HUES6 (cell line): ENCODE measurements at regions not wholly inside any gene's neighbourhood (a gene's known extent, or its start where the extent isn't known, plus 50 kb on each side); places are given as distances from the start of the nearest gene placed in this dataset.

Experiments
- H3K27ac ChIP-seq: 2 replicates; pipeline ENCODE4 v1.7.0; 2013; ENCODE audit warnings: low read depth, mild to moderate bottlenecking, low read length, inconsistent platforms
- H3K27me3 ChIP-seq: 2 replicates; pipeline ENCODE4 v1.6.1; 2013; ENCODE audit warnings: low read length; ENCODE audit not compliant: control insufficient read depth, insufficient read depth
- H3K36me3 ChIP-seq: 2 replicates; pipeline ENCODE4 v1.6.1; 2013; ENCODE audit warnings: low read length; ENCODE audit not compliant: control insufficient read depth, insufficient read depth
- H3K4me1 ChIP-seq: 2 replicates; pipeline ENCODE4 v1.6.1; 2013; ENCODE audit warnings: low read length; ENCODE audit not compliant: control insufficient read depth, insufficient read depth
- H3K4me3 ChIP-seq: 2 replicates; pipeline ENCODE4 v1.5.1; 2013; ENCODE audit warnings: low read depth, low read length
- H3K9ac ChIP-seq: one replicate; pipeline ENCODE4 v1.6.1; 2013; ENCODE audit warnings: mild to moderate bottlenecking, low read length
- H3K9me3 ChIP-seq: 2 replicates; pipeline ENCODE4 v1.6.1; 2013; ENCODE audit warnings: low read depth, low read length; ENCODE audit not compliant: control insufficient read depth, insufficient read depth

DNA sequence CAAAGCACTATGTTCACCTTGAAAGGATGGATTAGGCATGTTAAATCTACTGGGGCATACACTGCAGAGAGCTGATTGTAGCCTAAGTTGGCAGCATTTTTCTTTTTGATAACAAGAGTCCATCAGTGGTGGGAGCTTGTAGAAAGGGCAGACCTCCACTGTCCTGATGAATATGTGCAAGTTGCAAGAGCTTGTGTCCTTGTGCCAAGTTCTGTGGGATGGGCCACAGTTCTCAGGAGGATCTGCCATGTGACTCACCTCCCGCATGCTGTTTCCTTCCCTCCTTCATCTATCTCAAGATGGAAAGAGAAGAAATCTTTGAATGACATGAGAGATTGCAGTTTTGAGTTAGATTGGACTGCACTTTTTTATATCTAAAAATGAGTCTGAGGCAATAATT, 58.3 kb upstream of the GGTLC1 start:
- no peak overlapping the region for H3K27ac ChIP-seq
- H3K9ac ChIP-seq: no peak overlapping the region
- no peaks in the 10 kb centered on the region for H3K36me3 ChIP-seq
- H3K4me1 ChIP-seq: no peaks in the 10 kb centered on the region
- no peaks in the 10 kb centered on the region for H3K9me3 ChIP-seq
- no peaks in the 10 kb centered on the region for H3K27me3 ChIP-seq
- no peak overlapping the region for H3K4me3 ChIP-seq

DNA sequence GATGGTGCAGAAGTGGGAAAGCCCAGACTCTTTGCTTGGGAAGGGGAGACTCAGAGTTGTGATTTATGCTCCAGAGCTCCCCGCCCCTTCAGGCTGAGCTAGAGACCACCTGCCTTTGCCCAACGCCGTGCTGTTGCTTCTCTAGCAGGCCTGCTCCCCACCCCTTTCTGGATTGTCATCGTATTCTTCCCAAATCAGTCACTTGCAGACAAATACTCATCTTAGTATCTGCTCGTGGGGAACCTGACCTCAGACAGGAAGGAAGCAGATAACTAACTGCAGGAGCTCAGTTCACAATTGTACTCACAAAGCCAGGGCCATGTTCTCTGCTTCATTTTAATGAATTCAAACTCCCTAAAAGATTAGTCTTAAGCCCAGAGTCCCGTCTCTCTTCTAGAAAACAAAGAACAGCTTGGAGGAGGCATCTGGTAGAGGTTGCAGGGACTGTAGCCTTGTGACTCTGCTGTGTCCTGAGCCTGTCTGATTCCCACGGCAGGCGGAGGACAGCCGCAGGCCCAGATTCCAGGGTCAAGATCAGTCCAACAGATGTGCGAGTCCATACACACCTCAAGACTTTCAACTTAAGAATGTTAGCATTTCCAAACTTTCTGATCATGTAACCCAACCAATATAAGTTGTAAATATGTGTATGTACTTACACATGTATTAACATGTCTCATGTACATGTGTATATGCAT, 57.2 kb upstream of the GGTLC1 start:
- Histone ChIP-seq H3K9me3 (no peaks in the 10 kb centered on the region), H3K27me3 (no peaks in the 10 kb centered on the region), H3K4me1 (no peaks in the 10 kb centered on the region), H3K9ac (no peak overlapping the region), H3K4me3 (no peak overlapping the region), H3K36me3 (no peaks in the 10 kb centered on the region), H3K27ac (no peak overlapping the region)

DNA sequence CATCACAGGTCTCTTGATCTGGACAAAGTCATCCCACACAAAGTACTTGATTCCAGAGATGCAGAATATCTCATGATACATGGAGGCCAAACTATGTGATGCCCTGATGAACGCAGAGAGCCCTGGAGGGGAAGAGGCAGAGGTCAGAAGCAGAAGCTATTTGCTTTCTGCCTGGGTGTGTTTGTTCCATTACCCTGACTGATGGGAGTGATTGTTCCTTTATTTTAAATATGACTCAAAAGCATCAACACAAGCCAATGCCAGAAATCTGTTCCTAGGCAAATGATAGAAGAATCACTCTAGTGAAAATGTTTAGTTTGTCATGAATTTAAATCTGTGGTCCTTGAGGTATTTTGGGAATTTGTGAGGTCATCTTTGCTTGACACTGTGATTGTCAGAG, 54.7 kb upstream of the GGTLC1 start:
- Histone ChIP-seq H3K36me3 (no peaks in the 10 kb centered on the region), H3K9me3 (no peaks in the 10 kb centered on the region), H3K4me1 (no peaks in the 10 kb centered on the region), H3K27ac (no peak overlapping the region), H3K27me3 (no peaks in the 10 kb centered on the region), H3K4me3 (no peak overlapping the region), H3K9ac (no peak overlapping the region)

DNA sequence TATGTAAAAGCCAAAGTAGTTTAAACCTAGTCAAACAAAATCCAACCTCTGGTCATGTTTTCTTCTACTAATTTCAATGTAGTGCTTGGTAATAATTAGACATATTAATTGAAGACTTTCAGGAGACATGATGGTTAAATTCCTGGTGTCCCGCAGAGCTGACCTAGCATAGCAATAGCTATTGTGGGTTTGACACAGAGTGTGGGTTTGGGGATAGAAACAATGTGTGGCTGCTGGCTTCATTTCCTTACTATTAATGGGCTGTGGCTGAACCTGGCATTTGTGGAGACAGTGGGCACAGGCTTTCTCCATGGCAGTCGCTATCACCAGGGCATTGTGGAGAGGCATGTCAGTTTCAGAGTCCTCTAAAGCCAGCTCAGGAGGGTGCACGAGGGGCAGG, 54.1 kb upstream of the GGTLC1 start:
- Histone ChIP-seq H3K27ac (no peak overlapping the region), H3K9me3 (no peaks in the 10 kb centered on the region), H3K27me3 (no peaks in the 10 kb centered on the region), H3K9ac (no peak overlapping the region), H3K36me3 (no peaks in the 10 kb centered on the region), H3K4me1 (no peaks in the 10 kb centered on the region), H3K4me3 (no peak overlapping the region)

DNA sequence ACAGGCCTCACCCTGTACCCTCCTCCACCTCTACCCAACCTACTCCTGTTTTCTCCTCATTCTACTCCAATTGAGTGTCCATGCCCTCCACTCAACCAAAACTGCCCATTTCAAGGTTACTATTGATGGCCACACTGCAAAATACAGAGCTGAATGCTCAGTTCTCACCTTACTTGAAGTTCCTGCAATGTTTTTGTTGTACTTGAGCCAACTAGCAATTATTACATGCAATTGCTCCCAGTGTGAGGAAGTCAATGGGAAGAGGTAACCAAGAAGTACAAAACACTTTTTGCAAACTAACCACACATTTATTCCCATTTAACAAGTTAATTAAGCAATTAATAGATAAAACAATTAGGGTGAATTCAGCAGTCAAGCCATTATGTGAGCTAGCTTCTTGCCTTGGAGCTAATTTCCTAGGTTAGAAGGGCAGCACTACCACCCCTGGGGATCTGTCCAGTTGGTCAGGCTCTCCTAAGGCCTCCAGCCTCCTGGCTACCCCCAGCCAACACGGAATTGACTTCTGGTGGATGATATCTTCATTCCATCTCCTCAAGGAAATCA, 52.4 kb upstream of the GGTLC1 start:
- no peak overlapping the region for H3K4me3 ChIP-seq
- H3K27ac ChIP-seq: no peak overlapping the region
- H3K36me3 ChIP-seq: no peaks in the 10 kb centered on the region
- H3K4me1 ChIP-seq: no peaks in the 10 kb centered on the region
- no peaks in the 10 kb centered on the region for H3K27me3 ChIP-seq
- H3K9ac ChIP-seq: no peak overlapping the region
- H3K9me3 ChIP-seq: no peaks in the 10 kb centered on the region

DNA sequence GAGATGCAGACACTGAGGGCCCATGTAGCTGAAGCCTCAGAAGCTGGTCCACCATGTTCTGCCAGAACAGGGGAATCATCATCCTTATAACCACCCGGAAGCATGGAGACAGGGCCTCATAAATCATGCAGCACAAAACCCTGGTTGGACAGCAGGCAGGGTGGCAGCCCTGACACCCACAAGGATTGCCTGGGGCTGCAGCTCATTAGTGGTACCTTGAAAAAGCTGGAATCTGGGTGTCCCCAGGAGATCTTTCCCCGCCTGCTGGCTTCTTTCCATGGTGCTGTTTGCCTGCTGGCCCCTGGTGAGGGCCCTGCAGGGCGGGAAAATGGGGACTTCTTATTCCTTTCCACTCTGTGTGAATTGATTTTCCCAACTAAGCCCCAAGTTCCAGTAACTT, 50.6 kb upstream of the GGTLC1 start:
- H3K27me3 ChIP-seq: no peaks in the 10 kb centered on the region
- no peak overlapping the region for H3K9ac ChIP-seq
- H3K4me3 ChIP-seq: no peak overlapping the region
- no peaks in the 10 kb centered on the region for H3K36me3 ChIP-seq
- H3K9me3 ChIP-seq: no peaks in the 10 kb centered on the region
- H3K4me1 ChIP-seq: no peaks in the 10 kb centered on the region
- H3K27ac ChIP-seq: no peak overlapping the region
